GM19395 (cell line): ENCODE measurements at regions not wholly inside any gene's neighbourhood (a gene's known extent, or its start where the extent isn't known, plus 50 kb on each side); places are given as distances from the start of the nearest gene placed in this dataset.

ENCODE experiments used
- ATAC-seq: cut with Tn5 transposase; IDR thresholded peaks from one replicate; pipeline ENCODE4 v1.9.1; 2021; ENCODE audit warnings: mild to moderate bottlenecking, moderate library complexity; ENCODE audit not compliant: unreplicated experiment

- ATAC-seq = no peak
Observed at GRCh38 chr3:146854523-146854922, 249.4 kb upstream of the PLSCR5 start.

- ATAC-seq = no peak
Observed at GRCh38 chr3:146851665-146852064, 246.5 kb upstream of the PLSCR5 start.

- ATAC-seq = no peak
Observed at GRCh38 chr3:146845361-146845760, 240.2 kb upstream of the PLSCR5 start.

GRCh38 chr3:146843476-146843875, 238.3 kb upstream of the PLSCR5 start:
- no peak for ATAC-seq

- no peak for ATAC-seq
Observed at GRCh38 chr3:146839727-146840375, 234.7 kb upstream of the PLSCR5 start.

- ATAC-seq = no peak
Observed at GRCh38 chr3:146838221-146838620, 233.1 kb upstream of the PLSCR5 start.

- no peak for ATAC-seq
Observed at GRCh38 chr3:146834917-146835316, 229.8 kb upstream of the PLSCR5 start.

- ATAC-seq = no peak
Observed at GRCh38 chr3:146832857-146833458, 227.8 kb upstream of the PLSCR5 start.

- no peak for ATAC-seq
Observed at GRCh38 chr3:146831659-146832058, 226.5 kb upstream of the PLSCR5 start.

- no peak for ATAC-seq
Observed at GRCh38 chr3:146830231-146830630, 225.1 kb upstream of the PLSCR5 start.

- no peak for ATAC-seq
Observed at GRCh38 chr3:146827836-146828235, 222.7 kb upstream of the PLSCR5 start.

- ATAC-seq = no peak
Observed at GRCh38 chr3:146823622-146824021, 218.5 kb upstream of the PLSCR5 start.

GRCh38 chr3:146818866-146819265, 213.7 kb upstream of the PLSCR5 start:
- ATAC-seq = no peak

- no peak for ATAC-seq
Observed at GRCh38 chr3:146818301-146818700, 213.2 kb upstream of the PLSCR5 start.

GRCh38 chr3:146817704-146818103, 212.6 kb upstream of the PLSCR5 start:
- no peak for ATAC-seq

- ATAC-seq = no peak
Observed at GRCh38 chr3:146814601-146815315, 209.6 kb upstream of the PLSCR5 start.

- ATAC-seq = no peak
Observed at GRCh38 chr3:146813496-146813895, 208.3 kb upstream of the PLSCR5 start.

GRCh38 chr3:146803745-146804144, 198.6 kb upstream of the PLSCR5 start:
- ATAC-seq = no peak

GRCh38 chr3:146801492-146801891, 196.3 kb upstream of the PLSCR5 start:
- ATAC-seq = no peak

GRCh38 chr3:146800484-146800883, 195.3 kb upstream of the PLSCR5 start:
- ATAC-seq = no peak

- no peak for ATAC-seq
Observed at GRCh38 chr3:146796078-146796477, 190.9 kb upstream of the PLSCR5 start.

- ATAC-seq = no peak
Observed at GRCh38 chr3:146783446-146783845, 178.3 kb upstream of the PLSCR5 start.
